ENCODE measurements at regions not wholly inside any gene's neighbourhood (a gene's known extent, or its start where the extent isn't known, plus 50 kb on each side); places are given as distances from the start of the nearest gene placed in this dataset.
"Not testable (repeated sequence)": the region's sequence is repeated elsewhere in the genome, so short reads cannot be mapped to it uniquely, and the experiment has no call there.

DNA sequence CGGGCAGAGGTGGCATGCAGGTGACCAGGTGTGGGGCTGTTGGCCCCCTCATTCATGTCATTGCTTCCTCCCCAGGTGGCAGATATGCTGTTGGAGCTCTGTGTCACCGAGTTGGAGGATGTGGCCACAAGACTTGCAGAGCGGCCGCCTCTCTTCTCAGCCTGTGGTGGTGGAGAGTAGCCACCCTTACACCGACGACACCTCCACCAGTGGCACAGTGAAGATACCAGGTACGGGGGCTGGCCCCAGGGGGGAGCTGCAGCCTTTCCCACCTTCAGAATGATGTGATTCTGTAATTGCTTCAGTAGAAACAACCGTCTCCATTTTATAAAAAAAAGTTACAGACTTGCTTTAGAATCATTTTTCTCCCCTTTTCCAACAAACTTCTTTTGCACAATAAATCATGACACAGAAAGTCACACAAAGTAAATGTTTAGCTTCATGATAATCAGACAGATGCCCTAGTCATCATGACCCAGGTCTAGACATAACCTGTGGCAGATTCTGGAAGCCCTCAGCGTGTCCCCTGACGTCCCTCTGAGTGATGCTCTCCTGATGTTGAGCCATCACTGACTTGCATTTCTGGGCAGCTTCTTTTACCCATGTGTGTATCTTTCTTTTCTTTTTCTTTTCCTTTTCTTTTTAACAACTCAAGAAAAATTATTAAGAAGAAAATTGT is 76.0 kb upstream of the FAN1 start:
- Histone ChIP-seq H3K27me3 (ENCODE audit: insufficient read depth) (no peaks in the 10 kb centered on the region), H3K27ac (ENCODE audit: low read depth in 2 of 2, low read length in 1 of 2) (no peak overlapping the region), H3K4me2 (no peak overlapping the region), H3K4me1 (ENCODE audit: control insufficient read depth in 1 of 2, insufficient read depth in 2 of 2, low read depth in 1 of 2, low read length in 1 of 2) (no peaks in the 10 kb centered on the region; a peak in 1 of 4 replicates), H3K79me2 (ENCODE audit: insufficient read depth) (no peaks in the 10 kb centered on the region), H3K9me2 (no peaks in the 10 kb centered on the region), H3K4me3 (ENCODE audit: low read depth in 2 of 2, low read length in 1 of 2) (no peak overlapping the region), H3K36me3 (replicated peaks in 1 of 2; ENCODE audit: control insufficient read depth in 1 of 2, insufficient read depth in 2 of 2, low read length in 1 of 2) (no peaks in the 10 kb centered on the region), H4K20me1 (ENCODE audit: insufficient read depth) (no peaks in the 10 kb centered on the region), H3K9me3 (no peaks in the 10 kb centered on the region), H2AFZ (ENCODE audit: low read depth) (no peak overlapping the region), H3K9ac (no peak overlapping the region), H3F3A (replicated peaks; ENCODE audit: insufficient read depth) (no peaks in the 10 kb centered on the region)
- no peak for DNase-seq
- CTCF ChIA-PET: interaction anchor here (2.8 kb wide), 1 partner anchor 31 kb away, joined by 12 read pairs; no protein-coding TSS in a partner anchor
- POLR2A ChIA-PET: no interaction called here
- TF ChIP-seq RAD21 (IDR thresholded peaks at IDR 0.05; ENCODE audit: low read length): no peak
- TF ChIP-seq, protein P1, sequence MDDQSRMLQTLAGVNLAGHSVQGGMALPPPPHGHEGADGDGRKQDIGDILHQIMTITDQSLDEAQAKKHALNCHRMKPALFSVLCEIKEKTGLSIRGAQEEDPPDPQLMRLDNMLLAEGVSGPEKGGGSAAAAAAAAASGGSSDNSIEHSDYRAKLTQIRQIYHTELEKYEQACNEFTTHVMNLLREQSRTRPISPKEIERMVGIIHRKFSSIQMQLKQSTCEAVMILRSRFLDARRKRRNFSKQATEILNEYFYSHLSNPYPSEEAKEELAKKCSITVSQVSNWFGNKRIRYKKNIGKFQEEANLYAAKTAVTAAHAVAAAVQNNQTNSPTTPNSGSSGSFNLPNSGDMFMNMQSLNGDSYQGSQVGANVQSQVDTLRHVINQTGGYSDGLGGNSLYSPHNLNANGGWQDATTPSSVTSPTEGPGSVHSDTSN (IDR thresholded peaks at IDR 0.05): no peak
- TF ChIP-seq TAF1 (IDR thresholded peaks at IDR 0.05; ENCODE audit: borderline replicate concordance, low read depth, low read length): no peak
- TF ChIP-seq SIN3A (IDR thresholded peaks at IDR 0.05; ENCODE audit: borderline replicate concordance, low read depth, low read length): no peak
- no peak for TF ChIP-seq TCF12 (IDR thresholded peaks at IDR 0.05)
- no peak for TF ChIP-seq FOSL2 (IDR thresholded peaks at IDR 0.05; ENCODE audit: borderline replicate concordance, low read depth)
- no peak for TF ChIP-seq NRF1 (IDR thresholded peaks at IDR 0.05; ENCODE audit: low read depth, low read length)
- 74% methylated on average over 10 of the region's 10 CpGs for WGBS (ENCODE audit: low lambda C conversion rate)

- H3K79me2 ChIP-seq (ENCODE audit: insufficient read depth); H3K36me3 ChIP-seq (replicated peaks in 1 of 2; ENCODE audit: control insufficient read depth in 1 of 2, insufficient read depth in 2 of 2, low read length in 1 of 2); H3K27ac ChIP-seq (ENCODE audit: low read depth in 2 of 2, low read length in 1 of 2); H4K20me1 ChIP-seq (ENCODE audit: insufficient read depth); H3K4me3 ChIP-seq (ENCODE audit: low read depth in 2 of 2, low read length in 1 of 2); H3K9me2 ChIP-seq; H3K4me1 ChIP-seq (ENCODE audit: control insufficient read depth in 1 of 2, insufficient read depth in 2 of 2, low read depth in 1 of 2, low read length in 1 of 2); POLR2A ChIA-PET; H3K4me2 ChIP-seq; H3K9ac ChIP-seq; DNase-seq; H3F3A ChIP-seq (replicated peaks; ENCODE audit: insufficient read depth); H3K27me3 ChIP-seq (ENCODE audit: insufficient read depth); H3K9me3 ChIP-seq: not testable (repeated sequence)
- WGBS (ENCODE audit: low lambda C conversion rate): 57% methylated on average over 8 of the region's 8 CpGs
- CTCF ChIA-PET: interaction anchor here (2.8 kb wide), 1 partner anchor 31 kb away, joined by 12 read pairs; no protein-coding TSS in a partner anchor
- 0 out of 2 replicates have a peak overlapping the region, but pooled peaks have one; percentile 4 for H2AFZ ChIP-seq (ENCODE audit: low read depth)
Measured at GRCh38 chr15:30828304-30828639, 75.4 kb upstream of the FAN1 start.

DNA sequence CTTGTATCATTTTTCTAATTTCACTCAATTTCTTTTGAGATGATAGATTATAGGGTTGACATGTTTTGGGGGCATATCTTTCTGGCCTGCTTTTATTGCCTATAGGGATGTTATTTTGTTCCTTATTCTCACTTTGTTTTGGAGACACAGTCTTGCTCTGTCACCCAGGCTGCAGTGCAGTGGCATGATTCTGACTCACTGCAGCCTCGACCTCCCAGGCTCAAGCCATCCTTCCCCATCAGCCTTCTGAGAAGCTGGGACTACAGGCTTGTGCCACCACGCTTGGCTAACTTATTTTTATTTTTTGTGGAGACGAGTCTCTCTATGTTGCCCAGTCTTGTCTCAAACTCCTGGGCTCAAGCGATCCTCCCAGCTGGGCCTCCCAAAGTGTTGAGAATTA is 72.8 kb upstream of the FAN1 start:
- Histone ChIP-seq H3K27ac (ENCODE audit: low read depth in 2 of 2, low read length in 1 of 2) (no peak overlapping the region), H4K20me1 (ENCODE audit: insufficient read depth) (no peaks in the 10 kb centered on the region), H3K4me3 (ENCODE audit: low read depth in 2 of 2, low read length in 1 of 2) (no peak overlapping the region), H3F3A (replicated peaks; ENCODE audit: insufficient read depth) (no peaks in the 10 kb centered on the region), H3K4me2 (no peak overlapping the region), H3K9ac (no peak overlapping the region), H3K79me2 (ENCODE audit: insufficient read depth) (no peaks in the 10 kb centered on the region), H2AFZ (ENCODE audit: low read depth) (no peak overlapping the region), H3K36me3 (replicated peaks in 1 of 2; ENCODE audit: control insufficient read depth in 1 of 2, insufficient read depth in 2 of 2, low read length in 1 of 2) (no peaks in the 10 kb centered on the region), H3K4me1 (ENCODE audit: control insufficient read depth in 1 of 2, insufficient read depth in 2 of 2, low read depth in 1 of 2, low read length in 1 of 2) (no peaks in the 10 kb centered on the region; a peak in 1 of 4 replicates), H3K9me3 (no peaks in the 10 kb centered on the region), H3K9me2 (no peaks in the 10 kb centered on the region), H3K27me3 (ENCODE audit: insufficient read depth) (no peaks in the 10 kb centered on the region)
- POLR2A ChIA-PET: no interaction called here
- TF ChIP-seq, protein P2, sequence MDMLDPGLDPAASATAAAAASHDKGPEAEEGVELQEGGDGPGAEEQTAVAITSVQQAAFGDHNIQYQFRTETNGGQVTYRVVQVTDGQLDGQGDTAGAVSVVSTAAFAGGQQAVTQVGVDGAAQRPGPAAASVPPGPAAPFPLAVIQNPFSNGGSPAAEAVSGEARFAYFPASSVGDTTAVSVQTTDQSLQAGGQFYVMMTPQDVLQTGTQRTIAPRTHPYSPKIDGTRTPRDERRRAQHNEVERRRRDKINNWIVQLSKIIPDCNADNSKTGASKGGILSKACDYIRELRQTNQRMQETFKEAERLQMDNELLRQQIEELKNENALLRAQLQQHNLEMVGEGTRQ (IDR thresholded peaks at IDR 0.05; ENCODE audit: borderline replicate concordance, low read depth, low read length): no peak
- TF ChIP-seq EP300 (IDR thresholded peaks at IDR 0.05; ENCODE audit: borderline replicate concordance in 1 of 2, low read depth in 1 of 2, low read length in 1 of 2): no peak
- TF ChIP-seq, protein P1 (IDR thresholded peaks at IDR 0.05): no peak
- TF ChIP-seq GABPA (IDR thresholded peaks at IDR 0.05; ENCODE audit: low read depth): no peak
- no peak for TF ChIP-seq RCOR1 (IDR thresholded peaks at IDR 0.05; ENCODE audit: low read length)
- DNase-seq: no peak
- CTCF ChIA-PET: interaction anchor here (0.8 to 1.3 kb wide), 2 partner anchors 298 to 658 kb away, joined by 3 read pairs; no protein-coding TSS in a partner anchor
- WGBS (ENCODE audit: low lambda C conversion rate): 50% methylated on average over 4 of the region's 4 CpGs

GRCh38 chr15:30833379-30833778 is 70.3 kb upstream of the FAN1 start:
- WGBS (ENCODE audit: low lambda C conversion rate): 60% methylated on average over 7 of the region's 7 CpGs
- H3K4me1 ChIP-seq (ENCODE audit: control insufficient read depth in 1 of 2, insufficient read depth in 2 of 2, low read depth in 1 of 2, low read length in 1 of 2); H3K9me2 ChIP-seq; H2AFZ ChIP-seq (ENCODE audit: low read depth); H3F3A ChIP-seq (replicated peaks; ENCODE audit: insufficient read depth); H3K4me2 ChIP-seq; H3K9ac ChIP-seq; POLR2A ChIA-PET; H3K79me2 ChIP-seq (ENCODE audit: insufficient read depth); H3K27me3 ChIP-seq (ENCODE audit: insufficient read depth); DNase-seq; H4K20me1 ChIP-seq (ENCODE audit: insufficient read depth); H3K4me3 ChIP-seq (ENCODE audit: low read depth in 2 of 2, low read length in 1 of 2); H3K27ac ChIP-seq (ENCODE audit: low read depth in 2 of 2, low read length in 1 of 2); H3K9me3 ChIP-seq; H3K36me3 ChIP-seq (replicated peaks in 1 of 2; ENCODE audit: control insufficient read depth in 1 of 2, insufficient read depth in 2 of 2, low read length in 1 of 2): not testable (repeated sequence)
- CTCF ChIA-PET: interaction anchor here (1.1 to 1.2 kb wide), 2 partner anchors 26 to 296 kb away, joined by 4 read pairs; no protein-coding TSS in a partner anchor
